CD4-positive, alpha-beta T cell treated with Interleukin-15 for 1 hour (primary cell): ENCODE measurements at regions not wholly inside any gene's neighbourhood (a gene's known extent, or its start where the extent isn't known, plus 50 kb on each side); places are given as distances from the start of the nearest gene placed in this dataset.
"Not testable (repeated sequence)": the region's sequence is repeated elsewhere in the genome, so short reads cannot be mapped to it uniquely, and the experiment has no call there.

ENCODE experiments used
- DNase-seq: peaks from one replicate; pipeline ENCODE4 v3.0.0-alpha.2; 2020

- DNase-seq: not testable (repeated sequence)
These were observed 210.3 kb upstream of the FRG2C start for GRCh38 chr3:75453839-75454238.

- not testable (repeated sequence) for DNase-seq
These were observed 189.6 kb upstream of the FRG2C start for GRCh38 chr3:75474530-75474929.

GRCh38 chr3:75496600-75496999 lies 167.5 kb upstream of the FRG2C start:
- DNase-seq: not testable (repeated sequence)

- DNase-seq: not testable (repeated sequence)
These were observed 163.8 kb upstream of the FRG2C start for GRCh38 chr3:75500357-75500756.

- DNase-seq: not testable (repeated sequence)
These were observed 162.0 kb upstream of the FRG2C start for GRCh38 chr3:75502171-75502570.

- DNase-seq: not testable (repeated sequence)
These were observed 161.1 kb upstream of the FRG2C start for GRCh38 chr3:75502769-75503756.

GRCh38 chr3:75506603-75507002 lies 157.5 kb upstream of the FRG2C start:
- no peak for DNase-seq

GRCh38 chr3:75507956-75508355 lies 156.2 kb upstream of the FRG2C start:
- not testable (repeated sequence) for DNase-seq

- not testable (repeated sequence) for DNase-seq
These were observed 136.5 kb upstream of the FRG2C start for GRCh38 chr3:75527657-75528056.

GRCh38 chr3:75552095-75552494 lies 112.0 kb upstream of the FRG2C start:
- DNase-seq: not testable (repeated sequence)

GRCh38 chr3:75564427-75564826 lies 99.7 kb upstream of the FRG2C start:
- not testable (repeated sequence) for DNase-seq

GRCh38 chr3:75572303-75572702 lies 91.8 kb upstream of the FRG2C start:
- DNase-seq: not testable (repeated sequence)

- DNase-seq: not testable (repeated sequence)
These were observed 85.0 kb upstream of the FRG2C start for GRCh38 chr3:75579091-75579490.

- not testable (repeated sequence) for DNase-seq
These were observed 84.6 kb upstream of the FRG2C start for GRCh38 chr3:75579536-75579935.

- DNase-seq: not testable (repeated sequence)
These were observed 83.9 kb upstream of the FRG2C start for GRCh38 chr3:75579981-75580782.

GRCh38 chr3:75582536-75582935 lies 81.6 kb upstream of the FRG2C start:
- not testable (repeated sequence) for DNase-seq

- DNase-seq: not testable (repeated sequence)
These were observed 81.0 kb upstream of the FRG2C start for GRCh38 chr3:75583116-75583515.

GRCh38 chr3:75587695-75588094 lies 76.4 kb upstream of the FRG2C start:
- not testable (repeated sequence) for DNase-seq

- DNase-seq: not testable (repeated sequence)
These were observed 73.7 kb upstream of the FRG2C start for GRCh38 chr3:75590382-75590781.

GRCh38 chr3:75604286-75604934 lies 59.7 kb upstream of the FRG2C start:
- not testable (repeated sequence) for DNase-seq

- DNase-seq: not testable (repeated sequence)
These were observed 56.1 kb upstream of the FRG2C start for GRCh38 chr3:75607996-75608395.

GRCh38 chr3:75609598-75609997 lies 54.5 kb upstream of the FRG2C start:
- not testable (repeated sequence) for DNase-seq

- DNase-seq: no peak
These were observed 53.4 kb upstream of the FRG2C start for GRCh38 chr3:75610773-75611172.
